GM19240 (cell line): ENCODE measurements at regions not wholly inside any gene's neighbourhood (a gene's known extent, or its start where the extent isn't known, plus 50 kb on each side); places are given as distances from the start of the nearest gene placed in this dataset.
"Not testable (repeated sequence)": the region's sequence is repeated elsewhere in the genome, so short reads cannot be mapped to it uniquely, and the experiment has no call there.

Source experiments
- DNase-seq: peaks from one replicate; pipeline ENCODE4 v3.0.0; 2011; ENCODE audit warnings: low spot score; ENCODE audit not compliant: insufficient read length

DNA sequence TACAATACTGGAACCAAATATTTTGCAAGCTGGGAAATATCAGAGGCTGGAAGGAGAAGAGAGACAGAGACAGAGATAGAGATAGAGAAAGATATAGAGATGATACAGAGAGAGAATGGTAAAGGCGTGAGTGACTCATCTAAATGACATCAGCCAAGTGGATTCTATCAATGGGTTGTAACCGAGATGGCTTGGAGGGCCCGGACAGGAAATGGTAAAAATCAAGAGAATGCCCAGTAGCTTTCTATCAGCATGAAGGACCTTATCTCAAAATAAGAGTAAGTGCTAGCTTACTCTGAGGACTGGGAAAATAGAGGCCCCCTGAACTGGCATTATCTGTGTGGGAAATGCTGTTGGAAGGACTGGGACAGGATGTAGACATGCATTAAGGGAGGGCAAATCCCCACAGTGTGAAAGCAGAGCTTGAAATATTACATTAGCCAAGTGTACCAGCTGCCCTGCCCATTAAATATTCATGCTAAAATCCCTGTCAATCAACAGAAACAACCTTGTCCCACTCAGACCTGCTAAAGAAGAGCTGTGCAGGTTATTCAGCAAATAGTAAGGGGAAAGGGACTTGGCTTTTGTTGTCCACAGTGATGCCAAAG lies 76.6 kb upstream of the ZNF644 start:
- DNase-seq, result no peak

DNA sequence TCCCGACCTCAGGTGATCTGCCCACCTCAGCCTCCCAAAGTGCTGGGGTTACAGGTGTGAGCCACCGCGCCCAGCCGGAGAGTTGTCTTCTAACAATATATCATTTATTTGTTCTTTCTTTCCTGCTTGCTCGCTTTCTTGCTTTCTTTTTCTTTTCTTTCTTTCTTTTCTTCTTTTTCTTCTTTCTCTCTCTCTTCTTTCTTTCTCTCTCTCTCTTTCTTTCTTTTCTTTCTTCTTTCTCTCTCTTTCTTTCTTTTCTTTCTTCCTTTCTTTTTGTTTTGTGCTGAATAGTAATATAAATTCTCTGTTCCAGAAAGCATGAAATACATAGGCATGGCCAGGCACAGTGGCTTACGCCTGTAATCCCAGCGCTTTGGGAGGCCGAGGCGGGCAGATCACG lies 73.5 kb upstream of the ZNF644 start:
- DNase-seq, result not testable (repeated sequence)

DNA sequence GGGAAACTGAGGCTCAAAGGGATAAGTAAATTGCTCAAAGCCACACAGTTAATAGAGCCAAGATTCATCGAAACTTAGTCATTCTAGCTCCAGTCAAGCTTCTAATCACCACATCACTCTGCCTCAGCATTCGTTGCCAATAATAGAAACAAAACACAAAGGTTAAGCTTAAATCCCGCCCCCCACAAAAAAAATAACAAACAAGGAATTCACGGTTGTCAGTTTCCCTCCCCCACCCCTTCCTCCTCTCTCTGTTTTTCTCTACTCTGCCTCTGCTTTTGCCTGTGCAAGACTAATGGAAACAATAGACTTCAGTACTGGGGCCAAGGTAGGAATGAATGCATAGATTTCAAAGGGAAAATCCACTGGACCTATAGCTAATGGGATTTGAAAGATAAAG lies 70.7 kb upstream of the ZNF644 start:
- no peak for DNase-seq

DNA sequence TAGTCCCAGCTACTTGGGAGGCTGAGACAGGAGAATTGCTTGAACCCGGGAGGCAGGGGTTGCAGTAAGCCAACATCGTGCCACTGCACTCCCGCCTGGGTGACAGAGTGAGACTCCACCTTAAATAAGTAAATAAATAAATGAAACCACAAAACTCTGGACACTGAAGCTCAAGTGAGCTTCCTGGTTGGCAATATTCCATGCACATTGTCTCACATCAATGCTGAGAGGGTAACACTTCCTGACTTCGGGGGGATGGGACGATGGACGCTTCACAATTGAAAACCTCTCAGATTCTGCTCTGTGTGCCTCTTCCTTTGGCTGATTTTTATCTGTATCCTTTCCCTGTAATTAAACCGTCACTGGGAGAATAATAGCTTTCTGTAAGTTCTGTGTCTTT lies 70.0 kb upstream of the ZNF644 start:
- DNase-seq, result no peak

DNA sequence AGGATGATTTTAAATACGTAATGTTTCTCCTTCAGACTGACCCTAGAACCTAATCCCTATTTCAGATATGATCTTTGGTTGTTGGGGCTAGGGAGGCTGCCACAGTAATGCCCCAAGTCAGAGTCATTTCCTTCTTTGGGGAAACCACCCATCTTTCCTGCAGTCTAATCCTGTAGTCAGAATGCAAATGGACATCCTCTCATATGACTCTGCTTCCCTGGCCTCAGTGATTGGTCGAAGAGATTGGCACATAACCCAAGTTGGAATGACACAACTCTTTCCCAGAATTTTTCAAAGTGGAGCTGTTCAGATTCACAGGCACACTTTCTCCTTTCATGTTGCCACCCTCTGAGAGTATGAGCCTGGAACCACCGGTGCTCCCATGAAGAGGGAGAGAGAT lies 58.8 kb upstream of the ZNF644 start:
- DNase-seq, result no peak

DNA sequence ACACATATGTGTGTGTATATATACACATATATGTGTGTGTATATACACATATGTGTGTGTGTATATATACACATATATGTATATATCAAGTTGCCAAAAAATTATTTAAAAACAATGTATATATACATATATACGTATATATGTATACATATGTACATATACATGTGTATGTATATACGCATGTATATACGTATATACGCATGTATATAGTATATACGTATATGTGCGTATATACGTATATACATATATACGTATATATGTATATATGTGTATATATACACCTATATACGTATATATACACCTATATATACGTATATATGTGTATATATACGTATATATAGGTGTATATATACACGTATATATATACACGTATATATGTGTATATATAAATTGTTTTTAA lies 57.0 kb upstream of the ZNF644 start:
- no peak for DNase-seq

DNA sequence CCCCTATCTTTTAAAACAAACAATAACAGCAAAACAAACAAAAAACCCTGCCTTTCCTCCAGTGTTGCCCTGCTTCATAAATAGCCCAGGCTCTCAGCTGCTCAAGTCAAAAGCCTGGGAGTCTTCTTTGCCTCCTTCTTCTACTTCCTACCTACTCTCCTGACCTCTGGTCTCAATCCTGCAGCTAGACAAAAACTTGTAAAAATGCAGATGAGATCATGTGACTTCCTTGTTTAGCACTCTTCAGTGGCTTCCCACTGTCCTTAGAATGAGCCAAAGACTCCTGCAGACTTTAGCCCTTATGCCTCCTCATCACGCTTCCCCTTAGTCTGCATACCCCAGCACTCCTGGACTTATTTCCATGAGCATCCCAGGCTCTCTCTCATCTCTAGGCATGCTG lies 55.0 kb upstream of the ZNF644 start:
- DNase-seq, result no peak

DNA sequence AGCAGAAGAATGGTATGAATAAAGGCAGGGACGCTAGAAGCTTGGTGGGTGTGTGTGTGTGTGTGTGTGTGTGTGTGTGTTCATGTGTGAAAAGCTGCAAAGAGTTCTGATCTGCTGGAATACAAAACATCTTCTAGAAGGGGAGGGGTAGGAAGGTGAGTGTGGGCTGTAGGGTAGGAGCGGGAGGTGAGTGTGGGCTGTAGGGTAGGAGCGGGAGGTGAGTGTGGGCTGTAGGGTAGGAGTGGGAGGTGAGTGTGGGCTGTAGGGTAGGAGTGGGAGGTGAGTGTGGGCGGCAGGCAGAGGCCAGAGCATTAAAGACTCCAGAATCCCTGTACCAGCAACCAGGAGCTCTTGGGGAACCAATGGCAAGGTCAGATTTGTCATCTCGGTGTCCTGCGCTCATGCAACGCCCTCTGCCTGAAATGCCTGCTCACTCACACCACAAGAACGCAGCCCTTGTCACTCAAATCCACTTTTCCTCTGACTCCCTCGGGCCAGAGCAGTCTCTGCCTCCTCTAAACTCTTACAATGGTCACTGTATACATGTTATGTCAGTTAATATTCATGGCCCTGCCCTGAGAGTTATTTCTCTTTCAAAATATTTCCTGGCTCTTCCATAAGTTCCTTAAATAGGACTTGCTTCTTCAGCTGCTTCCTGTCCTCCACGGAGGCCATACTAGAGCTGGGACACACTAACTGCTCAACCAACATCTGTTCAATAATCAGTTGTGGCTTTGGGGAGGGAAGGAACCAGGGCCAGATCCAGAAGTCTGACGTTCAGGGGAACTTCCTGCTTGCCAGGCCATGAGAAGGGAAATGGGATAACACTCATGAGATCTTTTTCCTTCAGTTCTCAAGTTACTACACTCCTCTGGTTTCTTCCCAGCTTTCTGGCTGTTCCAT lies 53.6 kb upstream of the ZNF644 start:
- no peak for DNase-seq

DNA sequence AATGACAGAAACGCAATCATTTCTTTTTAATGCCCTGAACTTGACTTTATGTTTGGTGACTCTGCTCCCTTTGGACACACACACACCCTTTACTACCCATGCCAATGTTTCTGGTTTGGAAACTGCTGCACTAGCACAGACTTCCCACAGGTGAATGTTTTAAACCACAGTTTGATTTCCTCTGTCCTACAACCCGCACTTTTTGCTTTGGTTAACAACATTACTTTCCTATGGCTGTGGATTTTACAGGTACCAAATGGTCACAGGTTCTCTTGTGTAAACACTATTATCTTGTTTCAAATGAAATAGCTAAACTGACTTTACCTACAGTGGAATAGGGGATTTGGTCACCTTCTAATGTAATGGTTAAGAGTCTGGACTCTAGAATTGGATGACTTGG lies 51.5 kb upstream of the ZNF644 start:
- DNase-seq, result no peak

DNA sequence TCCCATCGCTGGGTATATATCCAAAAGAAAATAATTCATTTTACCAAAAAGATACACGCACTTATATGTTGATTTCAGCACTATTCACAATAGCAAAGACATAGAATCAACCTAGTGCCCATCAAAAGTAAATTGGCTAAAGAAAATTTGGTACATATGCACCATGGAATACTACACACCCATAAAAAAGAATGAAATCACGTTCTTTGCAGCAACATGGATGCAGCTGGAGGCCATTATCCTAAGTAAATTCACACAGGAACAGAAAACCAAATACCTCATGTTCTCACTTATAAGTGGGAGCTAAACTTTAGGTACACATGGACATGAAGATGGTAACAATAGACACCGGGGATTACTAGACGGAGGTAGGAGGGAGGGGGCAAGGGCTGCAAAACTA lies 50.0 kb upstream of the ZNF644 start:
- DNase-seq, result no peak
